ENCODE measurements at regions not wholly inside any gene's neighbourhood (a gene's known extent, or its start where the extent isn't known, plus 50 kb on each side); places are given as distances from the start of the nearest gene placed in this dataset.
A peak's percentile ranks its signal among the peaks of the same experiment; 100 is the strongest.

DNA sequence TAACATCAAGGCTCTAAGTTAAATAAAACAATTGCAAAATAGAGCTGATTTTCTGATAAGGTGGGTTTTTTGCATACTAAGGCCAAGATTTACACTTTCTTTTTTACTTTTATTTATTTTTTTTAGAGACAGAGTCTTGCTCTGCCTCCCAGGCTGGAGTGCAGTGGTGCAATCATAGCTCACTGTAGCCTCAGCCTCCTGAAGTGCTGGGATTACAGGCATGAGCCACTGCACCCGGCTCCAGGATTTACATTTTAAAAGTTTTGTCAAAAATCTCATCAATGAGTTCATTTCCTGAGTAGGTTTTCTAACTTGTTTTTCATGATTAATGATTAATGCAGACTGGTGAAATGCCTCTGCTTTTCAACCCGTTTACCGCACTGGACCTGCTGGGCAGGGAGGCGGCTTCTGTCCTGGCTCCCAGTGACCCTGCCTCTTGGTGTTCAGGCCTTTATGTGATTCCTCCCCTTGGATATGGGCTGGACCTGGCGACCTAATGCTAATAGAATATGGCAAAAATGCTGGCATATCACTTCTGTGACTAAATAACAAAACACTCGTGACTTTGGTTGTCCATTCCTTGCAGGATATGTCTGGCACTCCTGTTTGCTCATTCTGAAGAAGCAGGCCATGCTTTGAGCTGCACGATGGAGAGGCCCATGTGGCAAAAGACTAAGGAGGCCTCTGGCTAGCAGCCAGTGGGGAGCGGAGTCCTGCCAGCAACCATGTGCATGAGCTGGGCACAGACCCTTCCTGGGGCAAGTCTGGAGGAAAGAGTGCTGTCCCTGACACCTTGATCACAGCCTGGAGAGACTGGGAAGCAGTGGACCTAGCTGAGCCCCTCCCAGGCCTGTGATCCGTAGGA is 72.2 kb upstream of the PTCH1 start (continued):
- TF ChIP-seq POLR2AphosphoS5 (IDR thresholded peaks at IDR 0.05; ENCODE audit: control insufficient read depth, insufficient read depth, low read depth, low read length) (no peak), PYGO2 (tag; IDR thresholded peaks at IDR 0.05) (no peak), SP1 (CRISPR knock-in tag; IDR thresholded peaks at IDR 0.05) (no peak), ARID1B (IDR thresholded peaks at IDR 0.05) (no peak)
- TF ChIP-seq, protein P1, sequence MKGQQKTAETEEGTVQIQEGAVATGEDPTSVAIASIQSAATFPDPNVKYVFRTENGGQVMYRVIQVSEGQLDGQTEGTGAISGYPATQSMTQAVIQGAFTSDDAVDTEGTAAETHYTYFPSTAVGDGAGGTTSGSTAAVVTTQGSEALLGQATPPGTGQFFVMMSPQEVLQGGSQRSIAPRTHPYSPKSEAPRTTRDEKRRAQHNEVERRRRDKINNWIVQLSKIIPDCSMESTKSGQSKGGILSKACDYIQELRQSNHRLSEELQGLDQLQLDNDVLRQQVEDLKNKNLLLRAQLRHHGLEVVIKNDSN (CRISPR knock-in tag; IDR thresholded peaks at IDR 0.05), result no peak

DNA sequence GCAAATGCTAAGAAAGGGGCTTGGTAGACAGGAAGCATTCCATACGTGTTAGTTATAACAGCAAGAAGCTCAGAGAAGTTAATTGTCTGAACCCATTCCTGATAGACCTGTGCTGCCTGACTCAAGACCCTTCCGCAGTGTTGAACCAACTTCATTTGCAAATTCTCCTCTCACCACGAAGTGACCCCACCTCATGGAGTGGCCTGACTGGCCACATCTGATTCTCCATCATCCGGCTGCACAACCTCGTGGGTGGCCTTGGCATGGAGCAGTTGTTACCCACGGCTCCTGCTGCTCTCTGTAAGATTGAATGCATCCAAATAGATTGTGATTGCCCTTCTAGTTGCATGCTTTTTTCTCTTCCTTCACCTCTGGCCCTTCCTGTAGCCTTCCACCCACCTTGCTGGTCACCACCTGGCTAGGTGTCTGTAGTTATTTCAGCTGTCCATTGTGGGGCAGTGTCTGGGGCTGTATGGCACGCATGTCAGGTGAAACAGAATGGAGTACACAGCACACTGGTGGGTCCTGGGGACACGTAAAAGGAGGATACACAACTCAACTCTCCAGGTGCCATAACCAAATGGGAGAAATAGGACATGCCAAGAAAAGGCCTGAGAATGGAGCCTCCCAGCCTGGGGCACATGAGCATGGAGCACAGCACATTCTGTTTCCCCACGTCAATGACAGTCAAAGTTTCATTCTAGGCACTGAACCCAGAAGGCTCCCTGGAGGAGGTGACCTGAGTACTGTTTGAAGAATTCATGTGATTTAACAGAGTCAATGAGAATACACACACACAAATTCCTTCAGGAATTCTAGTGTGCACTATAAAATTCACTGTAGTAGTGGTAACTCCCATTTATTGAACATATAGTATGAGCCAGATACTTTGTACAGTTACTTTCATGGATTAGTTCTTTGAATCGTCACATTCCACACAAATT is 70.5 kb upstream of the PTCH1 start:
- no peaks in the 10 kb centered on the region for H3K9me3 ChIP-seq (replicated peaks; ENCODE audit: control insufficient read depth, insufficient read depth, low read depth, low read length)
- FAIRE-seq (no peak), DNase-seq (ENCODE audit: extremely low read depth in 1 of 4, low spot score in 3 of 4) (no peak), ATAC-seq (no peak)
- intact Hi-C loops (cut with micrococcal nuclease), result loop anchor here (10.0 kb wide), 1 partner anchor 152 kb away; no protein-coding TSS in a partner anchor
- no TSS peak for BruUV-seq (replicated peaks)
- no peak overlapping the region for H2AFZ ChIP-seq (ENCODE audit: low read depth, low read length)
- ChIA-PET CTCF (ENCODE audit: low intra/inter-chr PET ratio) (no interaction called here), POLR2A (no interaction called here)
- no peaks in the 10 kb centered on the region for H3K79me2 ChIP-seq (ENCODE audit: control insufficient read depth, insufficient read depth, low read length)
- H3K4me1 ChIP-seq (replicated peaks in 1 of 2; ENCODE audit: control insufficient read depth in 2 of 2, insufficient read depth in 2 of 2, low read length in 2 of 2), result no peaks in the 10 kb centered on the region
- WGBS (ENCODE audit: insufficient coverage, low coverage, missing lambda C conversion rate), result 5% methylated on average over 10 of the region's 10 CpGs
- H3K27ac ChIP-seq (ENCODE audit: extremely low read depth, low read depth, low read length), result no peak overlapping the region
- no peaks in the 10 kb centered on the region for H3K9me1 ChIP-seq (ENCODE audit: control insufficient read depth, insufficient read depth, low read length)
- H4K20me1 ChIP-seq (replicated peaks; ENCODE audit: control insufficient read depth, insufficient read depth, low read length), result no peaks in the 10 kb centered on the region
- no peak overlapping the region for H3K4me3 ChIP-seq
- no peak overlapping the region for H3K9ac ChIP-seq (ENCODE audit: insufficient read depth in 1 of 2, low read depth in 2 of 2, low read length in 2 of 2)
- in situ Hi-C loops (cut with MboI), result no loop called here
- no peak overlapping the region for H3K4me2 ChIP-seq (ENCODE audit: insufficient read depth, low read length)
- no peaks in the 10 kb centered on the region for H3K36me3 ChIP-seq (ENCODE audit: control insufficient read depth, insufficient read depth, low read length)
- peaks cover 38 to 62% of the 10 kb centered on the region in 2 experiments for H3K27me3 ChIP-seq (ENCODE audit: control insufficient read depth in 2 of 2, insufficient read depth in 2 of 2, low read length in 2 of 2)
- no peak for TF ChIP-seq RBM34 (IDR thresholded peaks at IDR 0.05; ENCODE audit: borderline replicate concordance, insufficient read depth, low read length)
- no peak for TF ChIP-seq EZH2 (IDR thresholded peaks at IDR 0.05; ENCODE audit: borderline replicate concordance, low read depth, low read length)
- TF ChIP-seq, protein P2, sequence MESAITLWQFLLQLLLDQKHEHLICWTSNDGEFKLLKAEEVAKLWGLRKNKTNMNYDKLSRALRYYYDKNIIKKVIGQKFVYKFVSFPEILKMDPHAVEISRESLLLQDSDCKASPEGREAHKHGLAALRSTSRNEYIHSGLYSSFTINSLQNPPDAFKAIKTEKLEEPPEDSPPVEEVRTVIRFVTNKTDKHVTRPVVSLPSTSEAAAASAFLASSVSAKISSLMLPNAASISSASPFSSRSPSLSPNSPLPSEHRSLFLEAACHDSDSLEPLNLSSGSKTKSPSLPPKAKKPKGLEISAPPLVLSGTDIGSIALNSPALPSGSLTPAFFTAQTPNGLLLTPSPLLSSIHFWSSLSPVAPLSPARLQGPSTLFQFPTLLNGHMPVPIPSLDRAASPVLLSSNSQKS (CRISPR knock-in tag; IDR thresholded peaks at IDR 0.05), result no peak
- TF ChIP-seq, protein P3, sequence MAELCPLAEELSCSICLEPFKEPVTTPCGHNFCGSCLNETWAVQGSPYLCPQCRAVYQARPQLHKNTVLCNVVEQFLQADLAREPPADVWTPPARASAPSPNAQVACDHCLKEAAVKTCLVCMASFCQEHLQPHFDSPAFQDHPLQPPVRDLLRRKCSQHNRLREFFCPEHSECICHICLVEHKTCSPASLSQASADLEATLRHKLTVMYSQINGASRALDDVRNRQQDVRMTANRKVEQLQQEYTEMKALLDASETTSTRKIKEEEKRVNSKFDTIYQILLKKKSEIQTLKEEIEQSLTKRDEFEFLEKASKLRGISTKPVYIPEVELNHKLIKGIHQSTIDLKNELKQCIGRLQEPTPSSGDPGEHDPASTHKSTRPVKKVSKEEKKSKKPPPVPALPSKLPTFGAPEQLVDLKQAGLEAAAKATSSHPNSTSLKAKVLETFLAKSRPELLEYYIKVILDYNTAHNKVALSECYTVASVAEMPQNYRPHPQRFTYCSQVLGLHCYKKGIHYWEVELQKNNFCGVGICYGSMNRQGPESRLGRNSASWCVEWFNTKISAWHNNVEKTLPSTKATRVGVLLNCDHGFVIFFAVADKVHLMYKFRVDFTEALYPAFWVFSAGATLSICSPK (IDR thresholded peaks at IDR 0.05; ENCODE audit: borderline replicate concordance), result no peak
- TF ChIP-seq SRSF9 (IDR thresholded peaks at IDR 0.05; ENCODE audit: borderline replicate concordance, low read depth, low read length), result no peak
- no peak for TF ChIP-seq SETDB1 (IDR thresholded peaks at IDR 0.05; ENCODE audit: low read length)
- no peak for TF ChIP-seq SUPT5H (IDR thresholded peaks at IDR 0.05)
- no peak for TF ChIP-seq CBFA2T2 (conservative IDR thresholded peaks at IDR 0.05)
- peak; percentile 10; the same call in 1 of the 2 replicates for TF ChIP-seq BCOR (IDR thresholded peaks at IDR 0.05)
- TF ChIP-seq LCOR (CRISPR knock-in tag; IDR thresholded peaks at IDR 0.05), result no peak

Data from K562 (cell line).